IgD-negative memory B cell (primary cell): ENCODE measurements at regions not wholly inside any gene's neighbourhood (a gene's known extent, or its start where the extent isn't known, plus 50 kb on each side); places are given as distances from the start of the nearest gene placed in this dataset.
"Not testable (repeated sequence)": the region's sequence is repeated elsewhere in the genome, so short reads cannot be mapped to it uniquely, and the experiment has no call there.

Experiments
- H3K27ac Mint-ChIP-seq, 3 donors: one replicate each; pipeline ENCODE4 v1.8.0; 2020 to 2022; ENCODE audit warnings: mild to moderate bottlenecking in 3 of 3, mixed read lengths in 3 of 3, moderate library complexity in 1 of 3
- H3K27me3 Mint-ChIP-seq: one replicate; pipeline ENCODE4 v1.8.0; 2021; ENCODE audit warnings: mixed read lengths
- H3K36me3 Mint-ChIP-seq: one replicate; pipeline ENCODE4 v1.8.0; 2020; ENCODE audit warnings: mild to moderate bottlenecking, mixed read lengths
- H3K4me1 Mint-ChIP-seq, 3 donors: one replicate each; pipeline ENCODE4 v1.8.0; 2020 to 2022; ENCODE audit warnings: mixed read lengths in 3 of 3, mild to moderate bottlenecking in 1 of 3
- H3K4me3 Mint-ChIP-seq, 4 donors: one replicate each; pipeline ENCODE4 v1.8.0; 2020 to 2022; ENCODE audit warnings: mild to moderate bottlenecking in 4 of 4, mixed read lengths in 4 of 4, moderate library complexity in 3 of 4
- H3K9me3 Mint-ChIP-seq, 3 donors: one replicate each; pipeline ENCODE4 v1.8.0; 2020 to 2021; ENCODE audit warnings: mixed read lengths in 3 of 3, mild to moderate bottlenecking in 1 of 3

DNA sequence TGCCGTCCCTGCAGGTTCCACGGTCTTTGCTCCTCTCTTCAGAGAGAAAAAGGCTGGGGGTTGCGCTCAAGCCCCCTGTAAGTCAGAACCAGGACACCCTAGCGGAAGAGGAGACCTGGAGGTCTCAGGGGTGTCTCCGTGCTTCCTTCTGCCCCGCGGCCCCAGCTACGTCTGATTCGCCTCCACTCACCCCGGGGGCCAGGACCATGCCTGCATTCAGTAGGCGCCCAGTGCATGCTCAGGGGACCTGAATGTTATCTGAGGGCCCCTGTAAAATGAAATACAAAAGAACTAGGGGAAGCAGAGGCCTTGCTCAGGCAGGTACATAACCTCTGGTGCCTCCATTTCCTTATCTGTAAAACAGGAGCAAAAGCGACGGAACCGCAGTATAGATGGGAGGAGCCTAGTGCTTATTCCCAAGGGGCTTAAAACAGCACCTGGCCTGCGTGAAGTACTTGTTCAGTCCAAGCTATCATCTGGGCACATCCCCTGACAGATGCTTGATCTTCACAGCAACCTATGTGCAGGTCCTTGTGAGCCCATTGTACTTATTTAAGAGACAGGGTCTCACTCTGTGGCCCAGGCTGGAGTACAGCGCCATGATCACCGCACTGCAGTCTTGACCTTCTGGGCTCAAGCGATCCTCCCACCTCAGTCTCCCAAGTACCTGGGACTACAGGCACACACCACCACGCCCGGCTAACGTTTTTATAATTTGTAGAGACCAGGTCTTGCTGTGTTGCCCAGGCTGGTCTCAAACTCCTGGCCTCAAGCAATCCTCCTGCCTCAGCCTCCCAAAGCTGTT is 110.3 kb upstream of the NCOR2 start:
- Mint-ChIP-seq H3K4me1 (peaks cover 0 to 6% (median 6%) of the 10 kb centered on the region in 3 donors), H3K27me3 (no peaks in the 10 kb centered on the region), H3K4me3 (no peak overlapping the region), H3K9me3 (no peaks in the 10 kb centered on the region), H3K36me3 (no peaks in the 10 kb centered on the region), H3K27ac (peak overlapping the region in 1 of 3 donors; percentile 78)

DNA sequence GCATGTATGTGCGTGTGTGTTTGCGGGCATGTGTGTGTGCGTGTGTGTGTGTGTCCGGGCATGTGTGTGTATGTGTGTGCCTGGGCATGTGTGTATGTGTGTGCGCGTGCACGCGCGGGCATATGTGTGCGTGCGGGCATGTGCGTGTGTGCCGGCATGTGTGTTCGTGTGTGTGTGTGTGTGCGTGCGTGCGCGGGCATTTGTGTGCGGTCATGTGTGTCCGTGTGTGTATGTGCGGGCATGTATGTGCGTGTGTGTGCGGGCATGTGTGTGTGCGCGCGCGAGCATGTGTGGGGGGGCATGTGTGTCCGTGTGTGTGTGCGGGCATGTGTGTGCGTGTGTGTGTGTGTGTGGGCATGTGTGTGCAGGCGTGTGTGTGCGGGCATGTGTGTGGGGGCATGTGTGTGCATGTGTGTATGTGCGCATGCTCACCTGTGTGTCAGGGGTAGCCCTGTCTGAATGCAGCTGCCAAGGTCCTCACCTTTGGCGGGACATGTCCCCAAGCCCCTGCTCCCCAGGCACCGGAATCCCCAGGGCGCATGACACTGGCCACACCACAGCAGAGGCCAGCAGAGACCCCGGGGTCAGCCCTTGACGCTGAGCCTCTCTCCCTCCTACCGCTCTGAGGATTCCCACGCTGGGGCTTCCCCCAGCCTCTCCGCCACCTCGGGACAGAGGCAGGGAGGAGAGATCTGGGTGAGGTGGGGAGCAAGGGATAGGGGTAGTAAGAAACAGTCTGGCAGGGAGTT is 109.5 kb upstream of the NCOR2 start:
- Mint-ChIP-seq H3K4me3 (no peak overlapping the region), H3K27ac (peak overlapping the region in 2 of 3 donors; percentile 78 to 83), H3K36me3 (no peaks in the 10 kb centered on the region), H3K4me1 (peaks cover 0 to 6% (median 4%) of the 10 kb centered on the region in 3 donors), H3K9me3 (no peaks in the 10 kb centered on the region), H3K27me3 (no peaks in the 10 kb centered on the region)

DNA sequence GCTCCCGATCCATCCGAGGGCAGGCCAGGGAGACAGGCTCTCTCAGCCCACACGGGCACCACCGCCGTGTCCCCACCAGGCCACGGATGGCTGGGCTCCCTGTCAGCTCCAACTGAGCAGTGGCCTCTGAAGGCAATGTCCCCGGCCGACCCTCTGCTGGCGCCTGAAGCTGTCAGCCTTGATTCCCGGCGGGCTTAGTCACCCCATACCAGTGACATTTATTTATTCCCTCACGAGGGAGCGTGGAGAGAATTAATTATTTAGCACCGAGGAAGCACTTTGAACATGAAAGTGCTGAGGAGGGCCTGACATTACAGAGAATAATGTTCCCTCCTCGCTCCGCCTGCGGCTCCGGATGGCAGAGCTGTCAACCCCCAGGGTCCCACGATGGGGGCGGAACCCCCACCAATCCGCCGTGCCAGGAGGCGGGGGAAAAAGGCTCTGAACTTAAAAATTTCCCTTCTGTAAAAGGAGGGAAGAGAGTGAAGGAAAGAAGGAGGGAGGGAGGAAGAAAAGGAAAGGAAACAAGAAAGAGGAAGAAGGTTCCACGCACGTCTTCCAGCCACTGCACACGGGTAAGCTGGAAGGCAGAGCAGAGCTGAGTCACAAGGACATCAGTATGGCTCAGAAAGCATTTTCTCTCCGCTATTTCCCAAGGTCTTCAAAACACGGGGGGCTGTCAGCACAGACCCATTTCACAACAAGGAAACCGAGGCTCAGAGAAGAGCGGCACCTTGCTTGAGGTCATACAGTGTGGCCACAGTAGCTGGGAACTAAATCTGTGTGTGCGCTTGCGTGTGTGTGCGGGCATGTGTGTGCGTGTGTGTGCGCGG is 108.7 kb upstream of the NCOR2 start:
- Mint-ChIP-seq H3K36me3 (no peaks in the 10 kb centered on the region), H3K4me1 (peaks cover 0 to 3% (median 1%) of the 10 kb centered on the region in 3 donors), H3K4me3 (peak overlapping the region in 1 of 4 donors; percentile 39)

DNA sequence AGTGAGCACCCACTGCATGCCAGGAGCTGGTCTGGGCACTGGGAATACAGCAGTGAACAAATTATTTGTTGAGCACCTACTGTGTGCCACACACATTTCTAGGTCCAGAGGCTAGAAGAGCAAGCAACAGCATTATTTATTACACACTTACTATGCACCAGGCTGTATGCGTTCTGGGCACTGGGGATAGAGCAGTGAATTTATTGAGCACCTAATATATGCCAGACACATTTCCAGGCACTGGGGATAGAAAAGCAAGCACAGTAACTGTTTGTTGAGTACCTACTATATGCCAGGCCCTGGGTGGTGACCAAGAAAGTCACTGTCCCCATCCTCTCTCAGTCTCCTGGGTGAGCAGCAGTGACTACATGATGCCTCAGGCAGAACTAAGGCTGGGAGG is 107.5 kb upstream of the NCOR2 start:
- Mint-ChIP-seq H3K9me3 (no peaks in the 10 kb centered on the region), H3K27ac (no peak overlapping the region), H3K4me3 (peak overlapping the region in 1 of 4 donors; percentile 11), H3K36me3 (no peaks in the 10 kb centered on the region), H3K27me3 (no peaks in the 10 kb centered on the region), H3K4me1 (peaks cover 0 to 3% (median 1%) of the 10 kb centered on the region in 3 donors)

More for the DNA sequence above, 108.7 kb upstream of the NCOR2 start:
- no peaks in the 10 kb centered on the region for H3K9me3 Mint-ChIP-seq
- H3K27me3 Mint-ChIP-seq, result no peaks in the 10 kb centered on the region
- no peak overlapping the region for H3K27ac Mint-ChIP-seq

DNA sequence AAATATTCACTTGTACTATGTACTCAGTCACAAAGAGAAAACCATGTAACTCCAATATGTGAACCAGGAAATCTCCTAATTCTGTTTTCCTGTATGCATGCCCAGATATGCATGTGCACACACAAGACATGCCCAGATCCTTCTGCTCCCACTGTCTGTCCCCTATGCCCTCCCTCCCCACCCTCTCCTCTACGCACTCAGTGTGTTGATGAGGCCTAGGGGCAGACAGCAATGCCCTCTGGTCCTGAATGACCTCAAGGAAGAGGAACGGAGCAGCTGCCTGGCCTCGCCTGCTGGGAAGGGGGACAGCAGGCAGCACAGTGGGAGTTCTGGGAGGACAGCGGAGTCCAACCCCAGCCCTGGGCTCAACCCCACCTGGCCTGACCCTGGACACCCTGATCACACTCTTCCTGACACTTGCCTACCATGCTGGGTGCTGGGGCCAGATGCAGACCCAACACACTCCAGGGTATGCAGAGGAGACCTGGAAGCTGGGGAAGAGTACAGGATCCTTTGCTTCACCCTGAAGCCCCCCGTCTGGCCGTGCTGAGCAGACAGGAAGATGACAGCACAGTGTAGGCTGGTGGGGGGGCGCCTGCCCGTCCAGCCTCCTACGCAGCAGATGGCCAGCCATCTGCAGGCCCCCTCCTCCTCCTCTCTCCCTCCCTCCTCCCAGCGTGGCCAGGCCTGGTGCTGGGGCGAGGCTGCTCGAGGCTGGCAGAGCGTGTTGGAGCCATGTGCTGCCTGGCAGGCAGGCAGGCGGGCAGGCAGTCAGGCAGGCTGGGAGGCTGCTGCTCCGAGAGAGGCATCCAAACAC is 106.6 kb upstream of the NCOR2 start:
- Mint-ChIP-seq H3K4me1 (peaks cover 0 to 5% (median 1%) of the 10 kb centered on the region in 3 donors), H3K36me3 (no peaks in the 10 kb centered on the region), H3K27me3 (peaks cover 3% of the 10 kb centered on the region), H3K9me3 (no peaks in the 10 kb centered on the region), H3K4me3 (no peak overlapping the region), H3K27ac (no peak overlapping the region)

DNA sequence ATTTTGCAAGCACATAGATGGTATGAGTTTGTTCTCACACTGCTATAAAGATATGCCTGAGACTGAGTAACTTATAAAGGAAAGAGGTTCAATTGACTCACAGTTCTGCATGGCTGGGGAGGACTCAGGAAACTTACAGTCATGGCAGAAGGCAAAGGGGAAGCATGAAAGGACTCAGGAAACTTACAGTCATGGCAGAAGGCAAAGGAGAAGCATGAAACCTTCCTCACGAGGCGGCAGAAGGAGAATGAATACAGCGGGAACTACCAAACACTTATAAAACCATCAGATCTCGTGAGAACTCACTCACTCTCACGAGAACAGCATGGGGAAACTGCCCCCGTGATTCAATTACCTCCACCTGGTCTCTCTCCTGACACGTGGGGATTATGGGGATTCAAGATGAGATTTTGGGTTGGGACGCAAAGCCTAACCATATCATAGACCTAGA is 101.9 kb upstream of the NCOR2 start:
- not testable (repeated sequence) for H3K4me3 Mint-ChIP-seq, H3K27me3 Mint-ChIP-seq

DNA sequence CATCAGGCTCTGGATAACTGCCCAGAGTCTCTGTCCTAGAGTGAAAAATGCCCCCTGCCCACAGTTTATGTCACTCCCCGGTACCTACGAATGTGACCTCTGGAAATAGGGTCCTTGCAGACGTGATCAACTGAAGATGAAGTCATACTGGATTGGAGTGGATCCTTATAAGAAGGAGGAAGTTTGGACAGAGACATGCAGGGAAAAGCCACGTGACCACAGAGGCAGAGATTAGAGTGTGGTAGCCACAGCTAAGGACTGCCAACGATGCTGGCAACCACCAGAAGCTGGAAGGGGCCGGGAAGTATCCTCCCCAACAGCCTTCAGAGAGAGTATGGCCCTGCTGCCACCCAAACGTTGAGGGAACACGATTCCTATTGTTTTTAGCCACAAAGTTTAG is 101.2 kb upstream of the NCOR2 start:
- Mint-ChIP-seq H3K36me3 (no peaks in the 10 kb centered on the region), H3K4me1 (peaks cover 0 to 3% (median 0%) of the 10 kb centered on the region in 3 donors), H3K4me3 (no peak overlapping the region), H3K27me3 (peaks cover 6% of the 10 kb centered on the region), H3K27ac (no peak overlapping the region), H3K9me3 (peaks cover 0 to 6% (median 0%) of the 10 kb centered on the region in 3 donors)

More for the DNA sequence above, 101.9 kb upstream of the NCOR2 start:
- H3K9me3 Mint-ChIP-seq, H3K36me3 Mint-ChIP-seq, H3K4me1 Mint-ChIP-seq, H3K27ac Mint-ChIP-seq: not testable (repeated sequence)

DNA sequence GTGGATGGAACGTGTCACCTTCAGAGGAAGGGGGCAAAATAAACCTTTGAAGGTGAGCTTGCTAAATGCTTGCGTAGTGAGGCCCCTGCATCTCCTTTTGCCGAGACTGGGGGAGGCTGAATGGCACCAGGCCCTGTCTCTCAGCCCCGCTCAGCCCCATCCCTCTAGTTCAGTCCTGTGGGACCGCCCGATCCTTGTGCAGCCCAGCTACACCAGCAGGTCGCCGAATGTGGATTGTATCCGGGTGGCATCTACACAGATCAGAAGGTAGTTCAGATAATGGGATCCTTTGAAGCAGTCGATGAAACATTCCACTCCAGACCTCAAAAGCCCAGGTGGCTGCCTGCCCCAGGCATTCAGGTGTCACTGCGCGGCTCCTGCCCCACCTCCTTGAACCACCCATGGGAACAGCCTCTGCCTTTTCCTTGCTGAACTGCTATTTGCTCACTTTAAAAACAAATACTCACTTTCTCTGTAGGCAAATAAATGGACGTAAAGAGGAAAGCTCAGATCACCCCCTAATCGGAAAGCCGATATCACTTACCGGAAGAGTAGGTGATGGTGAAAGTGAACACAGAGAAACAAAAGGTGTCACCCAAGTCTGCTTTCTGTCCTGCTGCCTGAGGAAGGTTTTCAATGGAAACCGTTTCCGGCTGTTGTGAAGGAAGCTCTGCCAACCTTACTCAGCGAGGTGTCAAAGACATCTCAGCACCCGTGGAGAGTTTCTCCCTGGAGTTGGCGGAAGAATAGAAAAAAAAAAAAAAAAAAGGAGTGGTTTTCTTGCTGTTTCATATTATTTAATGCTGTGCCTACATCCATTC is 100.3 kb upstream of the NCOR2 start:
- H3K4me3 Mint-ChIP-seq, result no peak overlapping the region
- H3K27me3 Mint-ChIP-seq, result peaks cover 6% of the 10 kb centered on the region
- peaks cover 0 to 8% (median 4%) of the 10 kb centered on the region in 3 donors for H3K9me3 Mint-ChIP-seq
- no peaks in the 10 kb centered on the region for H3K36me3 Mint-ChIP-seq
- H3K27ac Mint-ChIP-seq, result no peak overlapping the region
- H3K4me1 Mint-ChIP-seq, result peaks cover 0 to 3% (median 0%) of the 10 kb centered on the region in 3 donors

DNA sequence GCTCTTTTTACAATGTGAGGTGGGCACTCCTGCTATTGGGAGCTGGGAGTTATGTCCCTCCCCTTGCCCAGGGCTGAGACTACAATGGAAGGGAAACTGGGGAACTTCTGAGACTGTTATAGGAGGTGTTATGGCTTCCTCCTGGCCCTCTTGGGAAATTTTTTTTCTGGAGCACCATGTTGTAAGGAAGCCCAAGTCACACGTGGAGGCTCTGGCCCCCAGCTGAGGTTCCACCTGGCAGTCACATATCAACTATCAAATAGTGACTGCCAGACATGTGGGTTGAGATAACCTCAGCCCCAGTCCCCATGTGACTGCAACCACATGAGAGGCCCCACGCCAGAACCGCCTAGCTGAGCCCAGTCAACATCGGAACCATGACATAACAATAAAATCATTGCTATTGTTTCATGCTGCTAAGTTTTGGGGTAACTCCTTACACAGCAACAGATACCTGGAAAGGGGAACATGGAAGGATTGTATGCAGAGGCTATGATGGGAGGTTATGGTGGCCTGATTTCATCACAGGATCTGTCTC is 99.4 kb upstream of the NCOR2 start:
- Mint-ChIP-seq H3K36me3 (no peaks in the 10 kb centered on the region), H3K27ac (no peak overlapping the region), H3K4me3 (no peak overlapping the region), H3K9me3 (peaks cover 2 to 12% (median 4%) of the 10 kb centered on the region in 3 donors), H3K27me3 (peaks cover 6% of the 10 kb centered on the region), H3K4me1 (peaks cover 0 to 3% (median 0%) of the 10 kb centered on the region in 3 donors)

DNA sequence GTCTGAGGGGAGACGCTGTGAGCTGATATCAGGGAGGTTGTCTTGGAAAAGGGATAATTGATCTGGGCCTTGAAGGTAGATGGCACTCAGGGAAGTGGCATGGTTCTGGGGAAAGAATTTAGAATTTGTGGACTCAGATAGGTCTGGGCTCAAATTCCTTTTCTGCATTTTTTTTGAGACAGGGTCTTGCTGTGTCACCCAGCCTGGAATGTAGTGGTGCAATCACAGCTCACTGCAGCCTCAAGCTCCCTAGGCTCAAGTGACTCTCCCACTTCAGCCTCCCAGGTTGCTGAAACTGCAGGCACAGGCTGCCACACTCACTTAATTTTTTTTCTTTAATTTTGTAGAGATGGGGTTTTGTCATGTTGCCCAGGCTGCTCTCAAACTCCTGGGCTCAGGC is 98.1 kb upstream of the NCOR2 start:
- Mint-ChIP-seq H3K36me3 (no peaks in the 10 kb centered on the region), H3K4me1 (peaks cover 0 to 3% (median 0%) of the 10 kb centered on the region in 3 donors)

DNA sequence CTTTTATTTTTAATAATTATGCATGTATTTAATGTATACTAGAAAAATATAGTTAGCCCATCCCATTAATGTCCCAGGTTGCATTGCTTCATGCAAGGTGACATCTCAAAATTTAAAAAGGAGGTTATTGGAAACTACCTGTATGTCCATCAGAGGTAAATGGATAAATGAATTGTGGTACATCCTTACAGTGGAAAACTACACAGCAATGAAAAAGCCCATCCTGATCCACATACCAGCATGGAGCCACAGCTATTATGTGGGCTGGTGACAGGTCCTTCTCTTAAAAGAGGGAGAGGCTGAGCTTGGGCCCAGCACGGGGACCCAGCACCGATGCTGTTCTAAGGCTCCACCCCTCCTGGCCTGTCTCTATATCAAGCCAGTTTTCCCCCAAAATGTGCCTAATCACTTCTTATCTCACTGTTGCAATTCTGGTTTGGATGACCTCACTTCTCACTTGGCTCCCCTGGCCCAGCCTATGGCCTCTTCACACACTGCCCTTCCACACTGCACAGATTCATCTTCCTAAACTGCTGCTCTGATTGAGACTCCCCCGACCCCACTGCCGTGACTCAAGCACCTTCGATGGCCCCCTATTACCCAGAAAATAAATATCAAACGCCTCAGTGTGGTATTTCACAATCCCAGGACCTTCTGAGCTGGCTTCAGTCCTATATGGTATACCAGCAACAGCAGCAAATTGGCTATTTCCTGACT is 97.1 kb upstream of the NCOR2 start:
- Mint-ChIP-seq H3K4me3 (no peak overlapping the region), H3K36me3 (no peaks in the 10 kb centered on the region), H3K9me3 (peaks cover 2 to 12% (median 4%) of the 10 kb centered on the region in 3 donors), H3K27ac (no peak overlapping the region), H3K27me3 (peaks cover 6% of the 10 kb centered on the region), H3K4me1 (peaks cover 0 to 3% (median 0%) of the 10 kb centered on the region in 3 donors)

More for the DNA sequence above, 98.1 kb upstream of the NCOR2 start:
- Mint-ChIP-seq H3K9me3 (peaks cover 2 to 12% (median 4%) of the 10 kb centered on the region in 3 donors), H3K27me3 (peaks cover 6% of the 10 kb centered on the region), H3K27ac (no peak overlapping the region), H3K4me3 (no peak overlapping the region)

DNA sequence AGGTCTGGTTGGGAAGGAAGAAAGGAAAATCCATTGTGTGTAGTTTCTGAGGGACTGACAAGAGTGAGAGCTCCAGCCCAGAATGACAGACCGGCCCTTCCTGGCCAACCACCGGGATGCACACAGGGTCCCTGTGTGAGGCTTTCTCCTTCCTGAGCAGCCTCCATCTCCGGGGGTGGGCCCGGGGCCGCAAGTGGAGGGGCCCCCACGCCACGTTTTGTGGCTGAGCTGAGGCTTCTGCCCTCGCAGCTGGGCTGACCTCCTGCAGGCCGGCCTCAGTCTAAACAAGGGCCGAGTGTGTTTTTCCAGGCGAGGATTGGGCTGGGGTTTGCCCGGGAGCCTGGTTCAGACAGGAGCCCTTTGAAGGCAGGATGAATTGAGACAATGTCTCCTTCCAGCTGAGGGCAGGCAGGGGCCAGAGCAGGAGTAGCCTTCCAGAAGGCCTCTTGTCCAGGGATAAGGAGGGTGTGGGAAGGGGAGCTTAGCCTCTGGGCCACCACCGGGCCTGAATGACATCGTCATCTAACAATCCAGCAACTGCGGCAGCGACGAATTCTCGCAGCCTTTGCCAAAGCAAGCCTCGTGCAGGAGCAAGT is 96.5 kb upstream of the NCOR2 start:
- Mint-ChIP-seq H3K4me3 (no peak overlapping the region), H3K36me3 (no peaks in the 10 kb centered on the region), H3K9me3 (peaks cover 2 to 16% (median 4%) of the 10 kb centered on the region in 3 donors), H3K4me1 (no peaks in the 10 kb centered on the region), H3K27me3 (peaks cover 2% of the 10 kb centered on the region), H3K27ac (no peak overlapping the region)
